Gastrocnemius medialis (tissue), 4 donors: ENCODE measurements at regions not wholly inside any gene's neighbourhood (a gene's known extent, or its start where the extent isn't known, plus 50 kb on each side); places are given as distances from the start of the nearest gene placed in this dataset.

Experiments
- ATAC-seq, 2 donors: fragments of 150-250 bp; one replicate each; pipeline ENCODE4 v1.9.1; 2016
- DNase-seq, 2 donors: peaks; one replicate each; pipeline ENCODE4 v3.0.0-alpha.2; 2019
- H3K27ac ChIP-seq, 4 donors: fragments of 200-600 bp; sonication (generic); 1 replicate in 1 of 4; 2 replicates in 3 of 4; pipeline ENCODE4 v1.5.1; 2016 to 2018; ENCODE audit warnings: mild to moderate bottlenecking in 2 of 4, moderate library complexity in 1 of 4
- H3K27me3 ChIP-seq, 3 donors: fragments of 200-600 bp; sonication (generic) in 2 of 3; 1 replicate in 1 of 3; 2 replicates in 2 of 3; pipeline versions ENCODE4 v1.5.1 to v1.6.0; 2016 to 2019; ENCODE audit warnings: mild to moderate bottlenecking in 1 of 3, moderate library complexity in 1 of 3
- H3K36me3 ChIP-seq, 2 donors: fragments of 200-600 bp; sonication (generic) in 1 of 2; one replicate each; pipeline ENCODE4 v1.5.1; 2017 to 2018
- H3K4me1 ChIP-seq, 2 donors: fragments of 200-600 bp; sonication (generic) in 1 of 2; one replicate each; pipeline ENCODE4 v1.5.1; 2016 to 2017; ENCODE audit warnings: mild to moderate bottlenecking in 2 of 2
- H3K4me3 ChIP-seq, 4 donors: fragments of 200-600 bp; sonication (generic) in 3 of 4; 1 replicate in 1 of 4; 2 replicates in 3 of 4; pipeline ENCODE4 v1.5.1; 2016 to 2019; ENCODE audit warnings: mild to moderate bottlenecking in 2 of 4
- H3K9me3 ChIP-seq, 3 donors: fragments of 200-600 bp; sonication (generic) in 2 of 3; 1 replicate in 1 of 3; 2 replicates in 2 of 3; pipeline ENCODE4 v1.5.1; 2016 to 2019
- POLR2A ChIP-seq, 2 donors: fragments of 450-650 bp; IDR thresholded peaks; one replicate each; pipeline ENCODE4 v1.6.1; 2017; ENCODE audit warnings: antibody characterized with exemption in 2 of 2, mild to moderate bottlenecking in 2 of 2, moderate library complexity in 2 of 2
- in situ Hi-C, 4 donors: fragments of 200-750 bp; cut with MboI; loops; one replicate each; pipeline versions ENCODE4 v1.15.0 to v1.8.0; 2017; ENCODE audit warnings: low sequenced_read_pairs in 4 of 4
- intact Hi-C: fragments of 100-400 bp; cut with DNase I; formaldehyde crosslinking; loops from one replicate; pipeline ENCODE4 v1.15.1; 2023; ENCODE audit warnings: low total_unique reads
- TF ChIP-seq, protein P1 (sequence below), 5 experiments: fragments of 450-650 bp in 3 of 5; fragments of 200-600 bp in 2 of 5; sonication (generic) in 2 of 5; IDR thresholded peaks in 4 of 5; conservative IDR thresholded peaks in 1 of 5; 1 replicate in 4 of 5; 2 replicates in 1 of 5; pipeline ENCODE4 v1.5.1; 2016 to 2019; ENCODE audit warnings: antibody characterized with exemption in 5 of 5, mild to moderate bottlenecking in 3 of 5, moderate library complexity in 3 of 5

DNA sequence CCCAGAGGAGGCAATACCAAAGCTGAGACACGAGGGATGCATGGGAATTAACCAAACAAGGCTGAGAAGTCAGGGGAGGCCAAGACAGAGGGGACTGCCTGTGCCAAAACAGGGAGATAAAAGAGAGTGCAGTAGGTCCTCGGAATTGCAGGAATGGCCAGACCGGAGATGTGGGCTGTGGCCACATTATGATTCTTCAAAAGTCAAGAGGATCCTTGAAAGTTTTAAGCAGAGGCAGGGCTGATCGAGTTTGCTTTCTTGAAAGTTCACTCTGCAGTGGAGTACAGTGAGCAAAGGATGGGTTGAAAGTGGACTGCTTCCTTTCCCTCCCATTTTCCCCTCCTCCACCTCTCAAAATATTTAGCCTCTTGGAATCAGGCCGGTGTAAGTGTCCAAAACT, 73.9 kb upstream of the ADAMTS9 start:
- peaks cover 31 to 36% of the 10 kb centered on the region in 2 donors for H3K4me1 ChIP-seq
- DNase-seq (no peak), ATAC-seq (no peak)
- in situ Hi-C loops, result no loop called here
- intact Hi-C loops, result loop anchor here (5.0 kb wide), 2 partner anchors 74 to 216 kb away; partner anchors contain the start of gene ADAMTS9
- TF ChIP-seq, protein P1, sequence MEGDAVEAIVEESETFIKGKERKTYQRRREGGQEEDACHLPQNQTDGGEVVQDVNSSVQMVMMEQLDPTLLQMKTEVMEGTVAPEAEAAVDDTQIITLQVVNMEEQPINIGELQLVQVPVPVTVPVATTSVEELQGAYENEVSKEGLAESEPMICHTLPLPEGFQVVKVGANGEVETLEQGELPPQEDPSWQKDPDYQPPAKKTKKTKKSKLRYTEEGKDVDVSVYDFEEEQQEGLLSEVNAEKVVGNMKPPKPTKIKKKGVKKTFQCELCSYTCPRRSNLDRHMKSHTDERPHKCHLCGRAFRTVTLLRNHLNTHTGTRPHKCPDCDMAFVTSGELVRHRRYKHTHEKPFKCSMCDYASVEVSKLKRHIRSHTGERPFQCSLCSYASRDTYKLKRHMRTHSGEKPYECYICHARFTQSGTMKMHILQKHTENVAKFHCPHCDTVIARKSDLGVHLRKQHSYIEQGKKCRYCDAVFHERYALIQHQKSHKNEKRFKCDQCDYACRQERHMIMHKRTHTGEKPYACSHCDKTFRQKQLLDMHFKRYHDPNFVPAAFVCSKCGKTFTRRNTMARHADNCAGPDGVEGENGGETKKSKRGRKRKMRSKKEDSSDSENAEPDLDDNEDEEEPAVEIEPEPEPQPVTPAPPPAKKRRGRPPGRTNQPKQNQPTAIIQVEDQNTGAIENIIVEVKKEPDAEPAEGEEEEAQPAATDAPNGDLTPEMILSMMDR (IDR thresholded peaks at IDR 0.05 in 4 of 5, conservative IDR thresholded peaks at IDR 0.05 in 1 of 5), result no peak
- TF ChIP-seq POLR2A (IDR thresholded peaks at IDR 0.05), result no peak
- H3K27ac ChIP-seq, result peak overlapping the region in 3 of 4 donors; percentile 76 to 89 (median 83)
- no peaks in the 10 kb centered on the region for H3K9me3 ChIP-seq
- no peaks in the 10 kb centered on the region for H3K27me3 ChIP-seq
- H3K4me3 ChIP-seq, result no peak overlapping the region
- no peaks in the 10 kb centered on the region for H3K36me3 ChIP-seq

DNA sequence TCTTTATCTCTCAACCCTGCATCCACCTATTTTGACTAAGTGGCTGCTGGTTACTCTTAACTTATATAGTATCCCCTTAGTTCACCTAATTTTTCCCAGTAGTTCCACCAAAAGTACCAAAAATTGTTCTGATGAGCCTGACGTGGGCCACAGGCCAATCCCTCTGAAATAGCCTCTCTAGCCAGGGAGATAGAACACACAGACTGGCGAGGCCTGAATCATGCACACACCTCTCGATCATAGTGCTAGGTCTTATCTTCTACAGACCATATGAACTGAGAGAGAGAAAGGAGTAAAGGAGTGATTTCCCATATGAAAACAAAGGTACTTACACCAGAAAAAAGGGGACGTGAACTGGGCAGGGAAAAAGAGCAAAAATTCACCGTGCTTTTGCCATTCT, 72.5 kb upstream of the ADAMTS9 start:
- peaks cover 36 to 46% of the 10 kb centered on the region in 2 donors for H3K4me1 ChIP-seq
- DNase-seq (no peak), ATAC-seq (peak; percentile 10 to 44)

DNA sequence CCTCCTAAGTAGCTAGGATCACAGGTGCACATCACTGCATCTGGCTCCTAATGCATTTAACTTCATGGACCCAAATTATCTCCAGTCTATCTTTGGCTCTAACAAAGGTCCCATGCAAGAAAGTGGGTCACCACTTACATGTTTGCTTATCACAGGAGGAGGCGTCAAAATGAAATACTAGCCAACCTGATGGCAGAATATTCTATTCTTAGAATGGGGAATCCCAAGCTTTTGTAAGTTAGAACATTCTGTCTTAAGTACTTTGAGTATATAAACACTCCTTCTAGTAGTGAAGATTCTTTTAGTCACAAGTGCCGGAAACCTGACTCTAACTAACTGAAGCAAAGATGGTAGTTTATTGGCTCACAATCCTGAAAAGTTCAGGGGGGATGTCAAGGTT, 72.0 kb upstream of the ADAMTS9 start:
- ATAC-seq (peak; percentile 92 to 97), DNase-seq (peak in 1 of 2 donors; percentile 41)
- no peak for TF ChIP-seq POLR2A (IDR thresholded peaks at IDR 0.05)
- TF ChIP-seq, protein P1 (IDR thresholded peaks at IDR 0.05 in 4 of 5, conservative IDR thresholded peaks at IDR 0.05 in 1 of 5), result no peak
- intact Hi-C loops, result loop anchor here (5.0 kb wide), 2 partner anchors 73 to 217 kb away; partner anchors contain the start of gene ADAMTS9
- Histone ChIP-seq H3K4me3 (no peak overlapping the region), H3K27ac (peak overlapping the region; percentile 63 to 89 (median 80)), H3K9me3 (no peaks in the 10 kb centered on the region), H3K4me1 (peaks cover 36 to 46% of the 10 kb centered on the region in 2 donors), H3K27me3 (no peaks in the 10 kb centered on the region), H3K36me3 (no peaks in the 10 kb centered on the region)
- in situ Hi-C loops, result no loop called here

More for the DNA sequence above, 72.5 kb upstream of the ADAMTS9 start:
- H3K27ac ChIP-seq, result peak overlapping the region; percentile 63 to 89 (median 80)
- H3K27me3 ChIP-seq, result no peaks in the 10 kb centered on the region
- no peak overlapping the region for H3K4me3 ChIP-seq
- H3K36me3 ChIP-seq, result no peaks in the 10 kb centered on the region
- H3K9me3 ChIP-seq, result no peaks in the 10 kb centered on the region
- TF ChIP-seq, protein P1 (IDR thresholded peaks at IDR 0.05 in 4 of 5, conservative IDR thresholded peaks at IDR 0.05 in 1 of 5), result no peak
- TF ChIP-seq POLR2A (IDR thresholded peaks at IDR 0.05), result no peak
- in situ Hi-C loops, result no loop called here
- intact Hi-C loops, result loop anchor here (5.0 kb wide), 2 partner anchors 73 to 217 kb away; partner anchors contain the start of gene ADAMTS9

DNA sequence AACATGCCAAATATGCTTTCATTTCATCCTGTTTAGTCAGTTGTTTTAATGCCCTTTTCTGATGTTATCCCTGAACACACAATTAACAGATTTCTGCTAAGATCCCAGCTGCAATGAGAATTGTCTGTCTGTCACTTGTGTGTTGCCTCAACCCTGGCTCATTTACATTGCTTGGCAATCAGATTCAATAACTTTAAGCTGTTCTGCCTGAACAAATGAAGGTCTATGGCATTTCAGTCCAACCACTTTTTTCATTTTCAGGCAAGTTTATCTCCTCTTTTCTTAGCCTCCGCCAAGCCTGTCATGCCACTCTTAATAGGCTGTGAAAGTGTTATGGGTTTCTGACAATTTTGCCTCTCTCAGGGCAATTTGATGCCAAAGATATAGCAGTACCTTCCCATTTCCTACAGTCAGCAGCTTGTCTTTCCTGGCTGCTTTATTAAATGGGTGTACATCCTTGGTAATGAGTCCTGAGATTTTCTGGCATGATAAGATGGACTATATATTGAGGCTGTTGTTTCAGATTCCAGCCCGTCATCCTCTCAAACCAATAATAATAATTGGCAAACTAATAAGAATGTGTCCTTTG, 68.7 kb upstream of the ADAMTS9 start:
- H3K27me3 ChIP-seq, result no peaks in the 10 kb centered on the region
- intact Hi-C loops, result no loop called here
- no peak for ATAC-seq
- no peak overlapping the region for H3K4me3 ChIP-seq
- no peak for DNase-seq
- in situ Hi-C loops, result no loop called here
- H3K27ac ChIP-seq, result peak overlapping the region in 1 of 4 donors; percentile 10
- H3K9me3 ChIP-seq, result no peaks in the 10 kb centered on the region
- H3K4me1 ChIP-seq, result peaks cover 36 to 45% of the 10 kb centered on the region in 2 donors
- TF ChIP-seq, protein P1 (IDR thresholded peaks at IDR 0.05 in 4 of 5, conservative IDR thresholded peaks at IDR 0.05 in 1 of 5), result no peak
- TF ChIP-seq POLR2A (IDR thresholded peaks at IDR 0.05), result no peak
- H3K36me3 ChIP-seq, result no peaks in the 10 kb centered on the region
